Stimulated activated CD8-positive, alpha-beta memory T cell treated with anti-CD3 and anti-CD28 coated beads, Interleukin-15, amount 100 ng/mL, for 48 hours (primary cell): ENCODE measurements at regions not wholly inside any gene's neighbourhood (a gene's known extent, or its start where the extent isn't known, plus 50 kb on each side); places are given as distances from the start of the nearest gene placed in this dataset.

Source experiments
- DNase-seq, 2 donors: peaks; one replicate each; pipeline ENCODE4 v3.0.0-alpha.2; 2020; ENCODE audit warnings: low read depth in 2 of 2

GRCh38 chr7:155996718-155997280, 184.5 kb upstream of the SHH start:
- DNase-seq, result no peak

- no peak for DNase-seq
These were observed 182.9 kb upstream of the SHH start for GRCh38 chr7:155995183-155995612.

- DNase-seq, result no peak
These were observed 182.1 kb upstream of the SHH start for GRCh38 chr7:155994279-155994811.

GRCh38 chr7:155993420-155994278, 181.4 kb upstream of the SHH start:
- no peak for DNase-seq

GRCh38 chr7:155992974-155993373, 180.7 kb upstream of the SHH start:
- DNase-seq, result no peak

- DNase-seq, result no peak
These were observed 180.3 kb upstream of the SHH start for GRCh38 chr7:155992538-155992937.

GRCh38 chr7:155992107-155992506, 179.8 kb upstream of the SHH start:
- DNase-seq, result no peak

- no peak for DNase-seq
These were observed 179.2 kb upstream of the SHH start for GRCh38 chr7:155991470-155991869.

- no peak for DNase-seq
These were observed 176.2 kb upstream of the SHH start for GRCh38 chr7:155988416-155988815.

GRCh38 chr7:155987681-155988235, 175.5 kb upstream of the SHH start:
- DNase-seq, result no peak

- no peak for DNase-seq
These were observed 174.4 kb upstream of the SHH start for GRCh38 chr7:155986497-155987160.

GRCh38 chr7:155985518-155986250, 173.4 kb upstream of the SHH start:
- DNase-seq, result no peak

GRCh38 chr7:155984609-155985405, 172.5 kb upstream of the SHH start:
- no peak for DNase-seq

- no peak for DNase-seq
These were observed 171.8 kb upstream of the SHH start for GRCh38 chr7:155984028-155984580.

GRCh38 chr7:155983176-155983815, 171.0 kb upstream of the SHH start:
- DNase-seq, result no peak

GRCh38 chr7:155981703-155982102, 169.4 kb upstream of the SHH start:
- no peak for DNase-seq

- no peak for DNase-seq
These were observed 168.6 kb upstream of the SHH start for GRCh38 chr7:155980841-155981240.

GRCh38 chr7:155979994-155980393, 167.7 kb upstream of the SHH start:
- no peak for DNase-seq

GRCh38 chr7:155979566-155979965, 167.3 kb upstream of the SHH start:
- DNase-seq, result no peak

- no peak for DNase-seq
These were observed 163.2 kb upstream of the SHH start for GRCh38 chr7:155975490-155975889.
